Skin epidermis (tissue), 12 donors: ENCODE measurements at regions not wholly inside any gene's neighbourhood (a gene's known extent, or its start where the extent isn't known, plus 50 kb on each side); places are given as distances from the start of the nearest gene placed in this dataset.
"Not testable (repeated sequence)": the region's sequence is repeated elsewhere in the genome, so short reads cannot be mapped to it uniquely, and the experiment has no call there.

ENCODE experiments used
- H3K27ac ChIP-seq, 21 experiments: fragments of 200-600 bp; sonication (generic) in 11 of 21; one replicate each; pipeline ENCODE4 v1.5.0; 2020; ENCODE audit warnings: mild to moderate bottlenecking in 3 of 21, inconsistent platforms in 2 of 21, moderate library complexity in 2 of 21
- H3K4me3 ChIP-seq, 7 experiments: fragments of 200-600 bp; sonication (generic) in 2 of 7; one replicate each; pipeline ENCODE4 v1.5.0; 2020; ENCODE audit warnings: inconsistent platforms in 2 of 7, mild to moderate bottlenecking in 2 of 7, moderate library complexity in 1 of 7

DNA sequence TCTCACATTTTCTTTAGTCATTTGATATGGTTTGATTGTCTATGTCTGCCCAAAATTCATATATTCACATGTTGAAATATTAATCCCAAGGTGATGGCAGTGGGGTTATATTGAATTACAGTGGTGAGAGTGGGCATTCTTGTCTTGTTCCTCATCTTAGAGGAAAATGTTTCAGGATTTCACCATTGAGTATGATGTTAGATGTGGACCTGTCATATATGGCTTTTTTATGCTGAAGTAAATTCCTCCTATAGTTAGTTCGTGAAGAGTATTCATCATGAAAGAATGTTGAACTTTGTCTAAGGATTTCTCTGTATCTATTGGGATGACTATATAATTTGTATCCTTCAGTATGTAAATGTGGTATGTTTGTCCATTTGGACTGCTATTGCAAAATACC, 512.3 kb upstream of the EPHA5 start:
- no peak overlapping the region for H3K4me3 ChIP-seq
- no peak overlapping the region for H3K27ac ChIP-seq

- Histone ChIP-seq H3K4me3 (no peak overlapping the region), H3K27ac (no peak overlapping the region)
These were observed 508.6 kb upstream of the EPHA5 start for GRCh38 chr4:66178906-66179305.

DNA sequence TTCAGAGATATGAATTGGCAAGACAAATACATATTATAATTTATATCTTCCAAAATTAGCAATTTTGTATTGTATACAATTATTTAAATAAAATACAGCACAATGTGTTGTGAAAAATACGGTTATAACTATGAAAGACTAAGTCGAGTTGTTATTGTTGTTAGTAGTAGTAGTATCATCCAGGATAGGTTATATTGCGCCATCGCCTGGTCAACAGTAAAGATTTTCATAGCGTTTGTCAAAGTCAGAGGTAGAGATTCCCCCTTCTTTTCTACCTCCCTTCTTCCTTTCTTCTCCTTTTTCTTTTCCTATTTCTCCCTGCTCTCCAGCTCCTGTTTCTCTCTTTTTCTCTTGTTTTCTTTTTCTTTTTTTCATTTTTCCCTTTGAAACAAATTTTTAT, 499.1 kb upstream of the EPHA5 start:
- H3K4me3 ChIP-seq, result no peak overlapping the region
- H3K27ac ChIP-seq, result no peak overlapping the region

DNA sequence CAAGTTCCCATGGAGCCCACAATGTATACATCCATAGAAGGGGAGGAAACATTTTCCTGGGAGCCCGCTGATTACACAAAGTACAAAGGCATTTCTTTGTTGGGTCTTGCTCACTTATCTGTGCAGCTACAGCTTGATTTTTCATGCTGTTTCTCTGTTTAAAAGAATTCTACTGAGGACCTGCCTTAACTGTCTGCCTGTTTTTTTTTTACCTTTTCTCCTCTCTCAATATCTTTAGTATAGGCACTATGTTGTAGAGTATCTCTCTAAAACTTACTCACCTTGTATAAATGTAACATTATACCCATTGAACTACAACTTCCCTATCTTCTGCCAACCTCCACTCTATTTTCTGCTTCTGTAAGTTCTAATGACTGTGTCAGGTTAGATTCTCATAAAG, 494.6 kb upstream of the EPHA5 start:
- no peak overlapping the region for H3K27ac ChIP-seq
- no peak overlapping the region for H3K4me3 ChIP-seq

DNA sequence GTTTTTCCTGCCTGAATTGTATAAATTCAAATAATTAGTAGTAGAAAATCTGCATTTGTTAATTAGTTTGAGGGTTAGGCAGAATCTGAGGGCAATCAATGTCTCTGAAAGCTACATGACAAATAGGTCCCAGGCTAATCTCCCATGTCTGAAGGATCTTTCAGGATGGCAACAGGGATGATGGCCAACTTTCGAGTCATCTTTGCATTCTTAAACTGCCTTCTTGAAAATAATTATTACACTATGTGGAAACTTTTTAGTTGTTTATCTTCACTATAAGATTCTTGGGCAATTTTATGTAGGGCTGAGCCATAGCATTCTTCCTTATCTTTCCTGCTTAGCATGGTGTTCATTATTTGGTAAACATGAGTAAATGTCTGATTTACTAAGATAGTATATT, 490.3 kb upstream of the EPHA5 start:
- no peak overlapping the region for H3K4me3 ChIP-seq
- H3K27ac ChIP-seq, result no peak overlapping the region

GRCh38 chr4:66157594-66157993, 487.3 kb upstream of the EPHA5 start:
- Histone ChIP-seq H3K4me3 (no peak overlapping the region), H3K27ac (no peak overlapping the region)

DNA sequence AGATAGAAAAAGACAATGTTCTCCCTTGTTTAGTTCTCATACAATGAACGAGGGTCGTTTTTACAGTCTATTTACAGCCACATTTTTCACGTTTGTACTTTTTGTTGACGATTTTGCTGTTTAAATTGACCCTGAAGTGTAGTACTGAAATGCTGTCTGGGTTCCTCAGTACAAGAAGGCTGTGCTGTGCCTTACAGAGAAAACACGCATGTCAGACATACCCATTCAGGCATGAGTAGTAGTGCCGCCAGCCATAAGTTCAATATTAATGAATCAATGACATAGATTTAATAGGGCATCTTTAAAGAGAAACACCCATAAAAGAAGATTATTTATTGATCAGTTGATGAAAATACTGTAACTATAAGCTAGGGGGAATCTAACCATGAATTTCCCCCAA, 459.8 kb upstream of the EPHA5 start:
- Histone ChIP-seq H3K4me3 (no peak overlapping the region), H3K27ac (no peak overlapping the region)

DNA sequence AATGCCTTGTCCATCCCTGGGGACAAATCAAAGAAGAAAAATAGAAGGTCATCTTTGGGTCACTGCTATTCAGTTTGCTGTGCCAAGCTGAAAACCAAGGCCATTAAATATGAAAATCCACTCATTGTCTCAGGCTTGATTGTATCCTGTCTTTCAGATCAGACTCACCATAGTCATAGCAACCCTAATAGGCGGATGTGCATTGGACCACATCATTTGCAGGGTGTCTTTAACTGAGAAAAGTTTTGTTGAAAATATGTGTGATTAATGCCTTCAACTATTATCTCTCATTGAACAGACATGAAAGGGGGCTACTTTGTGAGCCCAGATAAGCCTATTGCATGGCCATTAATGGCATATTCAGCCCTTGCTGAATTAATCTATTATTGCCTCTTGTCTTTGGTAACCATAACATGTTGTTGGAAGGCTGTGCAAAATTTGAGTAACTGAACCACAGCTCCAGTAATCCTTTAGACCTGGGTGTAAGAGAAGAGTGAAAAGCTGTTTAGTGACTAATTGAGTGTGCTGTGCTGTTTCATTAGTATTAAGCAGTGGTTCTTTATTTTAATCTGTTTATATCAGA, 453.6 kb upstream of the EPHA5 start:
- no peak overlapping the region for H3K4me3 ChIP-seq

DNA sequence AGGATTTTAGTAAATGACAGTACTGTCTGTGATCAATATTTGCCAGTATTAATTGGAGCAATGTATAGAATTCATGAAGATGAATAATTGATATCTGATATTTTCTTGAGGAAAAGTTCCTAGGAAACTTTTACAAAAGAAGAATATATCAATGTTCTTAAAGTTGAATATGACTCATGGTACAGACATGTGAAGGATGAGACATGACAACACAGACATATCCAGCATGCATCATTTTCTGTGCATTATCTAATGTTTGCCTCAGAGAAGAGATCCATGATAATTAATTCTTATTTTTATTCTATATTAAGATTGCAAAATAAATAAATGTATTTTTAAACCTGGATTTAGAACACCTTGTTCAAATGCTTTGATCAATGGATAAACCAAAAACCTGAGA, 452.9 kb upstream of the EPHA5 start:
- no peak overlapping the region for H3K4me3 ChIP-seq
- no peak overlapping the region for H3K27ac ChIP-seq

More for the DNA sequence above, 453.6 kb upstream of the EPHA5 start:
- H3K27ac ChIP-seq, result no peak overlapping the region

- H3K27ac ChIP-seq, H3K4me3 ChIP-seq: not testable (repeated sequence)
These were observed 444.9 kb upstream of the EPHA5 start for GRCh38 chr4:66115231-66115630.

GRCh38 chr4:66108898-66109297, 438.6 kb upstream of the EPHA5 start:
- no peak overlapping the region for H3K4me3 ChIP-seq
- no peak overlapping the region for H3K27ac ChIP-seq

DNA sequence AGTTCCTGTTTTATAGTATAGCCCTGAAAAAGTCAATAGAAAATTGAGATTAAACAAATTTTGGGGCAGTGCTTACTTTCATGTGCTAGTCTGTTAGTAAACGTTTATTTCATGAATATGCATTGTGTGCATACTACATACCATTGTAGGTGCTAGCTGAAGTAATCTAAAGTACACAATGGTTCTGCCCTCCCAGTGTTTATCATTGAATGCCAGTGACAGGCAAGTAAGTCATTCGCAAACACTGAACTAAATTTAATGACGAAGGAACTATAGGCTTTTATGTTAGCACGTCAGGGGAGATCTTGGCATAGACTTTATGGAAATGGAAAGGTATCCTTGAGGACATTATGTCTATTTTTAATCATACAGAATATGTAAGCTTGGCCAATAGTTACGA, 426.9 kb upstream of the EPHA5 start:
- no peak overlapping the region for H3K4me3 ChIP-seq

GRCh38 chr4:66095065-66095464, 424.8 kb upstream of the EPHA5 start:
- H3K27ac ChIP-seq, result no peak overlapping the region
- H3K4me3 ChIP-seq, result no peak overlapping the region

More for the DNA sequence above, 426.9 kb upstream of the EPHA5 start:
- no peak overlapping the region for H3K27ac ChIP-seq

DNA sequence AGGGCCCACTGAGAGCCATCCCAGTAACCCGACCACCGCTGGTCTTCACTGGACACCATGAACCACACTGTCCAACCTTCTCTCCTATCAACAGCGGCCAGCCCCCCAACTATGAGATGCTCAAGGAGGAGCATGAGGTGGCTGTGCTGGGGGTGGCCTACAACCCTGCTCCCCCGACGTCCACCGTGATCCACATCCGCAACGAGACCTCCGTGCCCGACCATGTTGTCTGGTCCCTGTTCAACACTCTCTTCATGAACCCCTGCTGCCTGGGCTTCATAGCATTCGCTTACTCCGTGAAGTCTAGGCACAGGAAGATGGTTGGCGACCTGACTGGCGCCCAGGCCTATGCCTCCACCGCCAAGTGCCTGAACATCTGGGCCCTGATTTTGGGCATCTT, 423.8 kb upstream of the EPHA5 start:
- no peak overlapping the region for H3K4me3 ChIP-seq

DNA sequence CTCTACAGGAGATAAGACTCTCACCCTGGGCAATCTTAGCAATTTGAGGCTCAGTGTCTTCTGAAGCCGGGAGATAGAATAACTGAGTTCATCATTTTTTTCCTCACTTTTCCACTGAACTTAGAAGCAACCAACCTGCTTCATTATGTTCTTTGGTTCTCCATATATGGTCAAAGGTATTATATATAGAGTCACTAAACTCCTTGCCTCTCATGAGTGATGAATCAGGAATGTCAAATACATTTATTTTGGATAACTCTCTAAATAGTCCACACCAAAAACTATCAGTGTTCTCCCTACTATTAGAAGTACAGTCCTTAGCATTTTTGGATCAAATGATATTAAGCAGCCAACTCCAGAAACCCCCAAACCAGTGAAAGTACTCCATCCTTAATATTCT, 421.5 kb upstream of the EPHA5 start:
- no peak overlapping the region for H3K4me3 ChIP-seq
- no peak overlapping the region for H3K27ac ChIP-seq

More for the DNA sequence above, 423.8 kb upstream of the EPHA5 start:
- no peak overlapping the region for H3K27ac ChIP-seq

GRCh38 chr4:66073961-66074360, 403.7 kb upstream of the EPHA5 start:
- H3K4me3 ChIP-seq, result no peak overlapping the region
- H3K27ac ChIP-seq, result no peak overlapping the region

- no peak overlapping the region for H3K4me3 ChIP-seq
- no peak overlapping the region for H3K27ac ChIP-seq
These were observed 401.6 kb upstream of the EPHA5 start for GRCh38 chr4:66071911-66072310.

GRCh38 chr4:66062921-66063320, 392.6 kb upstream of the EPHA5 start:
- no peak overlapping the region for H3K4me3 ChIP-seq
- no peak overlapping the region for H3K27ac ChIP-seq

DNA sequence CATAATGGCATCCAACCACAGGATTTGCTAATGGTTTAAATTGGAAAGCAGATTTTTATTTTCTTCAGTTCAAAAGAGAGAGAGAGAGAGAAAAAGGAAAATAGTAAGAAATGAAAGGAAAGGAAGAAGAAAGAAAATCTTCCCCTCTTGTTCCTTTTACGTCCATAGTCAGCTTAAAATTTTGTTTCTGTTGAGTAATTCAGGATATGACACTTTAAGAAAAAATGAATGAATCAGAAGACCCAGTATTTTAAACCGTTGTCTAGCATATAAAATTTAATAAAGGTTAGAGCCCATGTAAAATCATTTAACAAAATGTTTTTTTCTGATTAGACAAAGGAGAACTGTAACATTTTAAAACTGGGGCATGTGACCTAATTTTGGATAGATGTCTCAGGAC, 391.8 kb upstream of the EPHA5 start:
- no peak overlapping the region for H3K4me3 ChIP-seq
- no peak overlapping the region for H3K27ac ChIP-seq

DNA sequence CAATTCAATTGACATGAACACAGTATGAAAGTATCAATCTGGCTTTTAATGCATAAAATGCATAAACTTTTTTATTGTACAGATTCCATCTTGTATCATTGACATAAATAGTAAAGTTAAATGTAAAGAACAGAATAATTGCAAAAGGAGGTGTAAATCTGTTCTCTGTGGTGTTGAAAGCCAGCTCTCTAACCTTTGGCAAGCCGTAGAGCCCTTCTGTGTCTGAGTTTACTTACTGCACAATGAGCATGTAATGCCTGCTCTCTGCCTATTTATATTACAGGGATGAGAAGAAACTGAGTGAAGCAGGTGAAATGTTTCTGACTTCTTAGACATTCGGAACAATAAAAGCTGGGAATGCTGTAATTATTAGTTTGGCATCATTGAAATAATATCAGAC, 389.3 kb upstream of the EPHA5 start:
- Histone ChIP-seq H3K4me3 (no peak overlapping the region), H3K27ac (no peak overlapping the region)

GRCh38 chr4:66059136-66059535, 388.8 kb upstream of the EPHA5 start:
- Histone ChIP-seq H3K4me3 (no peak overlapping the region), H3K27ac (no peak overlapping the region)

GRCh38 chr4:66055999-66056398, 385.7 kb upstream of the EPHA5 start:
- H3K4me3 ChIP-seq, result no peak overlapping the region
- no peak overlapping the region for H3K27ac ChIP-seq

GRCh38 chr4:66052426-66052825, 382.1 kb upstream of the EPHA5 start:
- H3K27ac ChIP-seq, result no peak overlapping the region

More at GRCh38 chr4:66052426-66052825, 382.1 kb upstream of the EPHA5 start:
- no peak overlapping the region for H3K4me3 ChIP-seq
